Panc1 (cell line): ENCODE measurements at regions not wholly inside any gene's neighbourhood (a gene's known extent, or its start where the extent isn't known, plus 50 kb on each side); places are given as distances from the start of the nearest gene placed in this dataset.

Source experiments
- ATAC-seq: fragments of 200-7000 bp; cut with Tn5 transposase; 2 replicates; pipeline ENCODE4 v1.9.1; 2020; ENCODE audit warnings: mild to moderate bottlenecking, moderate library complexity
- BruUV-seq: library from RNA; stranded (reverse); fragments of 400-500 nt; replicated peaks from 2 replicates; lab custom pipeline; 2021; lab: Mats Ljungman, UMichigan
- CTCF ChIA-PET: fragments of 300-600 bp; sonication (Branson Sonifier 250); formaldehyde crosslinking; loops from one replicate; lab custom pipeline; 2022; ENCODE audit warnings: antibody characterized with exemption; lab: Charles Lee
- POLR2A ChIA-PET: fragments of 300-600 bp; sonication (Branson Sonifier 250); formaldehyde crosslinking; loops from one replicate; lab custom pipeline; 2022; ENCODE audit warnings: antibody characterized with exemption; lab: Charles Lee
- DNase-seq: peaks from one replicate; pipeline ENCODE4 v3.0.0-alpha.2; 2010; ENCODE audit warnings: low read depth, low spot score
- H3K27ac ChIP-seq: 2 replicates; pipeline ENCODE4 v1.5.1; 2011; ENCODE audit warnings: mild to moderate bottlenecking, low read length, inconsistent platforms
- H3K27me3 ChIP-seq: fragments of 200-500 bp; sonication (Bioruptor generic); 2 replicates; pipeline ENCODE4 v1.6.0; 2014; ENCODE audit warnings: low read length, inconsistent platforms; ENCODE audit not compliant: control insufficient read depth, insufficient read depth
- H3K36me3 ChIP-seq: fragments of 200-500 bp; sonication (Bioruptor generic); 2 replicates; pipeline ENCODE4 v1.5.1; 2014; ENCODE audit warnings: inconsistent platforms, mild to moderate bottlenecking, low read length, moderate library complexity; ENCODE audit not compliant: control insufficient read depth, insufficient read depth
- H3K4me1 ChIP-seq: 2 replicates; pipeline ENCODE4 v1.5.1; 2011; ENCODE audit warnings: inconsistent platforms, mild to moderate bottlenecking, low read length, moderate library complexity; ENCODE audit not compliant: control insufficient read depth, insufficient read depth
- H3K4me3 ChIP-seq, 2 experiments: 2 replicates each; pipeline ENCODE4 v1.5.1; 2011 to 2012; ENCODE audit warnings: low read depth in 2 of 2, low read length in 2 of 2, mild to moderate bottlenecking in 2 of 2, inconsistent platforms in 1 of 2, moderate library complexity in 1 of 2
- H3K9me3 ChIP-seq: fragments of 200-500 bp; sonication (Bioruptor generic); 2 replicates; pipeline ENCODE4 v1.5.1; 2014; ENCODE audit warnings: low read depth, mild to moderate bottlenecking, inconsistent platforms, low read length, moderate library complexity; ENCODE audit not compliant: control insufficient read depth, insufficient read depth
- POLR2AphosphoS5 ChIP-seq: IDR thresholded peaks from 2 replicates; pipeline ENCODE4 v1.6.1; 2012; ENCODE audit warnings: mild to moderate bottlenecking, low read depth, low read length, moderate library complexity
- SIN3A ChIP-seq: IDR thresholded peaks from 2 replicates; pipeline ENCODE4 v1.6.1; 2012; ENCODE audit warnings: low read depth, mild to moderate bottlenecking, low read length, moderate library complexity, borderline replicate concordance; ENCODE audit not compliant: insufficient read depth
- TCF7L2 ChIP-seq: IDR thresholded peaks from 2 replicates; pipeline ENCODE4 v1.6.1; 2011; ENCODE audit warnings: mild to moderate bottlenecking, low read depth, low read length, inconsistent platforms
- in situ Hi-C: cut with HindIII; loops from 2 replicates; pipeline ENCODE4 v1.10.0; 2016; ENCODE audit warnings: low sequenced_read_pairs, low pct_unique_long_range_greater_than_20kb
- intact Hi-C: fragments of 100-400 bp; cut with micrococcal nuclease; formaldehyde crosslinking; loops from one replicate; pipeline ENCODE4 v1.10.0; 2022; ENCODE audit not compliant: unreplicated experiment
- TF ChIP-seq, protein P1 (sequence below): fragments of 450-650 bp; IDR thresholded peaks from 2 replicates; pipeline ENCODE4 v1.5.1; 2017; ENCODE audit warnings: mild to moderate bottlenecking
- TF ChIP-seq, protein P2 (sequence below), 2 experiments: IDR thresholded peaks; 2 replicates each; pipeline ENCODE4 v1.6.1; 2011 to 2012; ENCODE audit warnings: low read depth in 2 of 2, control low read depth in 1 of 2, low read length in 1 of 2, mild to moderate bottlenecking in 1 of 2, moderate library complexity in 1 of 2; ENCODE audit not compliant: insufficient read depth in 1 of 2

DNA sequence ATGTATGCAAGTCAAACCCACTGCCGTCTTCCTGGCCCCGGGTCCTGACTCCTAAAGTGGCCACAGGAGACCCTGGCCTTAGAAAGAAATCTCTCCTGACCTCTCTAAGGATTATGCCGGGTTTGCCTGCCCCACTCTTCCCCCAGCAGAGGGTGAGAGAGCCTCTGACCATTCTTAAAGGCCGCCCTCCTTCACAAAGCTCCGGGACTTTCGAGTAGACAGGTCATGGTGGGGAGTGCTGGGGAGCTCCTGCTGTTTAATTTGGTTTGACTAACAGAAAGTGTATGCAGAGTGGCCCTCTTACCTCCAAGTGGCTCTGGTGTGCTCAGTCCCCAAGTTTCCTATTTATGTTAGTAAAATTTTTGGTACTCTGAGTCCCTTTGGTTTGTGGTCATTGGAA is 111.8 kb downstream of the LRRC70 start:
- ChIA-PET CTCF (no interaction called here), POLR2A (no interaction called here)
- no peak overlapping the region for H3K4me3 ChIP-seq
- no peak overlapping the region for H3K27ac ChIP-seq
- H3K9me3 ChIP-seq, result no peaks in the 10 kb centered on the region
- intact Hi-C loops (no loop called here), in situ Hi-C loops (no loop called here)
- no peaks in the 10 kb centered on the region for H3K27me3 ChIP-seq
- BruUV-seq, result no TSS peak
- H3K36me3 ChIP-seq, result no peaks in the 10 kb centered on the region
- ATAC-seq, result peak; percentile 38; the same call in 1 of the 2 replicates
- no peaks in the 10 kb centered on the region for H3K4me1 ChIP-seq
- no peak for DNase-seq
- TF ChIP-seq, protein P1, sequence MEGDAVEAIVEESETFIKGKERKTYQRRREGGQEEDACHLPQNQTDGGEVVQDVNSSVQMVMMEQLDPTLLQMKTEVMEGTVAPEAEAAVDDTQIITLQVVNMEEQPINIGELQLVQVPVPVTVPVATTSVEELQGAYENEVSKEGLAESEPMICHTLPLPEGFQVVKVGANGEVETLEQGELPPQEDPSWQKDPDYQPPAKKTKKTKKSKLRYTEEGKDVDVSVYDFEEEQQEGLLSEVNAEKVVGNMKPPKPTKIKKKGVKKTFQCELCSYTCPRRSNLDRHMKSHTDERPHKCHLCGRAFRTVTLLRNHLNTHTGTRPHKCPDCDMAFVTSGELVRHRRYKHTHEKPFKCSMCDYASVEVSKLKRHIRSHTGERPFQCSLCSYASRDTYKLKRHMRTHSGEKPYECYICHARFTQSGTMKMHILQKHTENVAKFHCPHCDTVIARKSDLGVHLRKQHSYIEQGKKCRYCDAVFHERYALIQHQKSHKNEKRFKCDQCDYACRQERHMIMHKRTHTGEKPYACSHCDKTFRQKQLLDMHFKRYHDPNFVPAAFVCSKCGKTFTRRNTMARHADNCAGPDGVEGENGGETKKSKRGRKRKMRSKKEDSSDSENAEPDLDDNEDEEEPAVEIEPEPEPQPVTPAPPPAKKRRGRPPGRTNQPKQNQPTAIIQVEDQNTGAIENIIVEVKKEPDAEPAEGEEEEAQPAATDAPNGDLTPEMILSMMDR, result no peak
- TF ChIP-seq POLR2AphosphoS5 (no peak), SIN3A (no peak)

DNA sequence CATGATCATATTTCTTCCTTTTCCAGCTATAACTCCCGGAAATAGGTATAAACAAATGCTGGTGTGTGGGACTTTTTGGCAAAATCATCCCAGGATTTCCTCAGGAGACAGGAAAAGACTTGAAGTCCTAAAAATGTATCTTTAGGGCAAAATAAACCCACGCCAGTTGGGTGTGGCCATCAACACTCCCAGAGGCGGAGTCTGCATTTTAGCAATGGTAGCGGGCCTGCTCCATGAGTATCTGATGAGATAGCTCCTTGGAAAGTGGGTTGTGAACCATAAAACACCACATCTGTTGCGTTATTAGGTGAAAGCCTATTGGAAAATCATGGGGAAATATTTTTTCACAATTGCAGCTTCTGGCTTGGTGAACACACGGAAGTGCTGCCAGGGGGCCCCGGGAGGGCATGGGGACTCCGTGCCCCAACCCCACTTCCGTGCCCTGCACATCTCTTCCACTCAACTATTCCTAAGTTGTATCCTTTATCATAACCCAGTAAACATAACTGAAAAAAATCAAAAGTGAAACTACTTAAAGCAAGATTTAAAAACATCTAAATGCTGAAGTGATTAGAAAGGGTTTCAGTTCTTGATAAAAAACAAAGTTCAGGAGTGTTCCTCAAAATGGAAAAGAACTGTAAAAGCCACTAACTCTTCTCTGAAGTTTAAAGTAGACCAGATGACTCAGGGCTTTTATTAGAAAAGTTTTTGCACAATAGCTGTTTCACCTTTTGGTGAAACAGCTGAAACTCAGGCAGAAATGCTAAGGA is 111.2 kb downstream of the LRRC70 start:
- TF ChIP-seq POLR2AphosphoS5, result no peak
- TF ChIP-seq TCF7L2, result 0 out of 2 replicates have a peak, but pooled peaks have one; percentile 20
- CTCF ChIA-PET, result no interaction called here
- no peaks in the 10 kb centered on the region for H3K27me3 ChIP-seq
- DNase-seq (no peak), ATAC-seq (no peak)
- no peaks in the 10 kb centered on the region for H3K9me3 ChIP-seq
- no TSS peak for BruUV-seq
- no peaks in the 10 kb centered on the region for H3K36me3 ChIP-seq
- POLR2A ChIA-PET, result no interaction called here
- in situ Hi-C loops (no loop called here), intact Hi-C loops (no loop called here)
- H3K4me3 ChIP-seq, result peak overlapping the region in 1 of 2 experiments; percentile 20; a peak in 2 of 4 replicates
- H3K27ac ChIP-seq, result no peak overlapping the region
- no peaks in the 10 kb centered on the region for H3K4me1 ChIP-seq

DNA sequence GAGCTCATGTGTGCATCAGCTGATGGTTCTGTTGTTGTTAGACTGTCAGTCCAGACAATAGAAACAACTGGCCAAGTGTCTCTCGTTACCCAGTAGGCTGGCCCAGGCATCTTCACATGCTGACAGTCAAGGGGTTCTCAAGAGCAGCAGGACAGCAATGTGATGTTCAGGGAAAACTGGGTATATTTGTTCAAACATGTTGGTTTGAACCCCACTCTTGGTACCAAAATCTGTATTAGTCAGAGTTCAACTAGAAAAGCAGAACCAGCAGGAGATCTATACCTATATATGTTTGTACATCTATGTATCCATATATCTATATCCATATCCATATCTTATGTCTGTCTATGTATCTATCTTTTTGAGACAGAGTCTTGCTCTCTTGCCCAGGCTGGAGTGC is 108.1 kb downstream of the LRRC70 start:
- CTCF ChIA-PET, result no interaction called here
- BruUV-seq, result no TSS peak
- Histone ChIP-seq H3K9me3 (no peaks in the 10 kb centered on the region), H3K27ac (no peak overlapping the region), H3K27me3 (no peaks in the 10 kb centered on the region), H3K4me3 (no peak overlapping the region), H3K36me3 (no peaks in the 10 kb centered on the region), H3K4me1 (no peaks in the 10 kb centered on the region)
- intact Hi-C loops (no loop called here), in situ Hi-C loops (no loop called here)
- POLR2A ChIA-PET, result no interaction called here
- ATAC-seq (no peak), DNase-seq (no peak)
- no peak for TF ChIP-seq POLR2AphosphoS5
- TF ChIP-seq, protein P1, result no peak
- TF ChIP-seq, protein P2, sequence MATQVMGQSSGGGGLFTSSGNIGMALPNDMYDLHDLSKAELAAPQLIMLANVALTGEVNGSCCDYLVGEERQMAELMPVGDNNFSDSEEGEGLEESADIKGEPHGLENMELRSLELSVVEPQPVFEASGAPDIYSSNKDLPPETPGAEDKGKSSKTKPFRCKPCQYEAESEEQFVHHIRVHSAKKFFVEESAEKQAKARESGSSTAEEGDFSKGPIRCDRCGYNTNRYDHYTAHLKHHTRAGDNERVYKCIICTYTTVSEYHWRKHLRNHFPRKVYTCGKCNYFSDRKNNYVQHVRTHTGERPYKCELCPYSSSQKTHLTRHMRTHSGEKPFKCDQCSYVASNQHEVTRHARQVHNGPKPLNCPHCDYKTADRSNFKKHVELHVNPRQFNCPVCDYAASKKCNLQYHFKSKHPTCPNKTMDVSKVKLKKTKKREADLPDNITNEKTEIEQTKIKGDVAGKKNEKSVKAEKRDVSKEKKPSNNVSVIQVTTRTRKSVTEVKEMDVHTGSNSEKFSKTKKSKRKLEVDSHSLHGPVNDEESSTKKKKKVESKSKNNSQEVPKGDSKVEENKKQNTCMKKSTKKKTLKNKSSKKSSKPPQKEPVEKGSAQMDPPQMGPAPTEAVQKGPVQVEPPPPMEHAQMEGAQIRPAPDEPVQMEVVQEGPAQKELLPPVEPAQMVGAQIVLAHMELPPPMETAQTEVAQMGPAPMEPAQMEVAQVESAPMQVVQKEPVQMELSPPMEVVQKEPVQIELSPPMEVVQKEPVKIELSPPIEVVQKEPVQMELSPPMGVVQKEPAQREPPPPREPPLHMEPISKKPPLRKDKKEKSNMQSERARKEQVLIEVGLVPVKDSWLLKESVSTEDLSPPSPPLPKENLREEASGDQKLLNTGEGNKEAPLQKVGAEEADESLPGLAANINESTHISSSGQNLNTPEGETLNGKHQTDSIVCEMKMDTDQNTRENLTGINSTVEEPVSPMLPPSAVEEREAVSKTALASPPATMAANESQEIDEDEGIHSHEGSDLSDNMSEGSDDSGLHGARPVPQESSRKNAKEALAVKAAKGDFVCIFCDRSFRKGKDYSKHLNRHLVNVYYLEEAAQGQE (IDR thresholded peaks at IDR 0.05; ENCODE audit: insufficient read depth in 1 of 2, low read depth in 2 of 2, low read length in 1 of 2), result no peak
- no peak for TF ChIP-seq TCF7L2
- TF ChIP-seq SIN3A, result no peak
